ENCODE measurements at regions not wholly inside any gene's neighbourhood (a gene's known extent, or its start where the extent isn't known, plus 50 kb on each side); places are given as distances from the start of the nearest gene placed in this dataset.

DNA sequence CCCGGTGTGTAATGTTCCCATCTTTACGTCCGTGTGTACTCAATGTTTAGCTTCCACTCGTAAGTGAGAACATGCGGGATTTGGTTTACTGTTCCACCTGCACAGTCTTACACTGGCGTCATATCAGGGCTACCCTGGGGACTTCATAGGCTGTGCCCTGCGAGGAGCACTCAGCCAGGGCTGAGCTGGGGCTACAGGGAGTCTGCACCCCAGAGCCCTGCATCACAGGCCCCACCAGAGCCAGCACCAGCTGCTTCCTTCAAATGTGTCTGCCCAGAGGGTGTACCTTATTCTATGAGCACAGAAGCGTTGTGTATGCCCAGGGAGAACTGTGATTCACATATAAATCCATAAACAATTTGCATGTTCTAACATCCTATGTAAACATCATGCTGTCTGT is 277.1 kb downstream of the TCERG1L start:
- no peaks in the 10 kb centered on the region for H3K4me1 ChIP-seq (ENCODE audit: control insufficient read depth, extremely low read depth, insufficient read depth, low read length)
- H3K27ac ChIP-seq (ENCODE audit: control insufficient read depth, insufficient read depth, low read length), result no peak overlapping the region
- H3K27me3 ChIP-seq (ENCODE audit: control insufficient read depth, extremely low read depth, insufficient read depth, low read length), result no peaks in the 10 kb centered on the region
- no peaks in the 10 kb centered on the region for H3K79me2 ChIP-seq (ENCODE audit: control insufficient read depth, insufficient read depth, low read length)
- DNase-seq (ENCODE audit: low read depth, low spot score), result no peak
- H3K9me3 ChIP-seq (ENCODE audit: control insufficient read depth, low read depth, low read length), result peaks cover 7% of the 10 kb centered on the region
- H2AFZ ChIP-seq (ENCODE audit: control insufficient read depth, low read length), result no peak overlapping the region
- no peaks in the 10 kb centered on the region for H3K36me3 ChIP-seq (ENCODE audit: control insufficient read depth in 2 of 2, extremely low read depth in 1 of 2, insufficient read depth in 2 of 2, low read length in 2 of 2)
- H3K4me3 ChIP-seq (ENCODE audit: control insufficient read depth in 2 of 3, extremely low read depth in 1 of 3, insufficient read depth in 2 of 3, low read depth in 1 of 3, low read length in 3 of 3), result no peak overlapping the region
- dilution Hi-C loops (cut with MboI; ENCODE audit: extremely low pct_ligation_motif_present, low sequenced_read_pairs), result no loop called here
- no peak overlapping the region for H3K4me2 ChIP-seq (ENCODE audit: control insufficient read depth, extremely low read depth, insufficient read depth, low read depth, low read length)
- H3K9ac ChIP-seq (ENCODE audit: control insufficient read depth, extremely low read depth, insufficient read depth, low read length), result no peak overlapping the region
- no peak for FAIRE-seq
- no peaks in the 10 kb centered on the region for H3K9me1 ChIP-seq (ENCODE audit: control insufficient read depth, extremely low read depth, insufficient read depth, low read length)
- TF ChIP-seq, protein P1, sequence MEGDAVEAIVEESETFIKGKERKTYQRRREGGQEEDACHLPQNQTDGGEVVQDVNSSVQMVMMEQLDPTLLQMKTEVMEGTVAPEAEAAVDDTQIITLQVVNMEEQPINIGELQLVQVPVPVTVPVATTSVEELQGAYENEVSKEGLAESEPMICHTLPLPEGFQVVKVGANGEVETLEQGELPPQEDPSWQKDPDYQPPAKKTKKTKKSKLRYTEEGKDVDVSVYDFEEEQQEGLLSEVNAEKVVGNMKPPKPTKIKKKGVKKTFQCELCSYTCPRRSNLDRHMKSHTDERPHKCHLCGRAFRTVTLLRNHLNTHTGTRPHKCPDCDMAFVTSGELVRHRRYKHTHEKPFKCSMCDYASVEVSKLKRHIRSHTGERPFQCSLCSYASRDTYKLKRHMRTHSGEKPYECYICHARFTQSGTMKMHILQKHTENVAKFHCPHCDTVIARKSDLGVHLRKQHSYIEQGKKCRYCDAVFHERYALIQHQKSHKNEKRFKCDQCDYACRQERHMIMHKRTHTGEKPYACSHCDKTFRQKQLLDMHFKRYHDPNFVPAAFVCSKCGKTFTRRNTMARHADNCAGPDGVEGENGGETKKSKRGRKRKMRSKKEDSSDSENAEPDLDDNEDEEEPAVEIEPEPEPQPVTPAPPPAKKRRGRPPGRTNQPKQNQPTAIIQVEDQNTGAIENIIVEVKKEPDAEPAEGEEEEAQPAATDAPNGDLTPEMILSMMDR (optimal IDR thresholded peaks at IDR 0.05 in 1 of 3, IDR thresholded peaks at IDR 0.05 in 1 of 3, conservative IDR thresholded peaks at IDR 0.05 in 1 of 3; ENCODE audit: extremely low read depth in 1 of 3, insufficient read depth in 2 of 3, low read length in 3 of 3), result no peak
- TF ChIP-seq EZH2 (IDR thresholded peaks at IDR 0.05; ENCODE audit: low read length), result no peak
- H4K20me1 ChIP-seq (ENCODE audit: control insufficient read depth, extremely low read depth, insufficient read depth, low read length), result no peaks in the 10 kb centered on the region

DNA sequence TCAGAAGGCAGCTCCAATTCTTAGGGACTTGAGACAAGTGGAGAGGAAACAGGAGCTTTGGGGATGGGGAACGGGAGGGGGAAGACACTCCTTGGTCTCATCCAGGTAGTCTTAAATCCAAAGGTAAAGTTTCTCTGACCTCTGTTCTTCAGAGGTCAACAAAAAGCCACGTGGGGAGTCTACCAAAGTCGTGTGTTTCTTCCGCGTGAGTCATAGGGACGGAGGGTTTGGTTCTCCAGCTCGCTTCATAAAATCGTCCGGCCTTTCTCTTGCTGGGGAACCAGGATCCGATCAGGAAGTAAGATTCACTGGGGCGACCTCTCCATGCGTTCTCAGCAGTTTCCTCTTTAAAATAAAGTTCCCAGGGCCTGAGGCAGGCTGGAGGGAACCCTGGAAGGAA is 275.7 kb downstream of the TCERG1L start:
- TF ChIP-seq, protein P1 (optimal IDR thresholded peaks at IDR 0.05 in 1 of 3, IDR thresholded peaks at IDR 0.05 in 1 of 3, conservative IDR thresholded peaks at IDR 0.05 in 1 of 3; ENCODE audit: extremely low read depth in 1 of 3, insufficient read depth in 2 of 3, low read length in 3 of 3), result no peak
- TF ChIP-seq EZH2 (IDR thresholded peaks at IDR 0.05; ENCODE audit: low read length), result no peak
- Histone ChIP-seq H3K27ac (ENCODE audit: control insufficient read depth, insufficient read depth, low read length) (no peak overlapping the region), H3K9me3 (ENCODE audit: control insufficient read depth, low read depth, low read length) (peaks cover 7% of the 10 kb centered on the region), H3K4me1 (ENCODE audit: control insufficient read depth, extremely low read depth, insufficient read depth, low read length) (no peaks in the 10 kb centered on the region), H3K4me3 (ENCODE audit: control insufficient read depth in 2 of 3, extremely low read depth in 1 of 3, insufficient read depth in 2 of 3, low read depth in 1 of 3, low read length in 3 of 3) (no peak overlapping the region), H3K9ac (ENCODE audit: control insufficient read depth, extremely low read depth, insufficient read depth, low read length) (no peak overlapping the region), H4K20me1 (ENCODE audit: control insufficient read depth, extremely low read depth, insufficient read depth, low read length) (no peaks in the 10 kb centered on the region), H3K4me2 (ENCODE audit: control insufficient read depth, extremely low read depth, insufficient read depth, low read depth, low read length) (no peak overlapping the region), H3K79me2 (ENCODE audit: control insufficient read depth, insufficient read depth, low read length) (no peaks in the 10 kb centered on the region), H3K36me3 (ENCODE audit: control insufficient read depth in 2 of 2, extremely low read depth in 1 of 2, insufficient read depth in 2 of 2, low read length in 2 of 2) (no peaks in the 10 kb centered on the region), H3K27me3 (ENCODE audit: control insufficient read depth, extremely low read depth, insufficient read depth, low read length) (no peaks in the 10 kb centered on the region), H2AFZ (ENCODE audit: control insufficient read depth, low read length) (no peak overlapping the region), H3K9me1 (ENCODE audit: control insufficient read depth, extremely low read depth, insufficient read depth, low read length) (no peaks in the 10 kb centered on the region)
- dilution Hi-C loops (cut with MboI; ENCODE audit: extremely low pct_ligation_motif_present, low sequenced_read_pairs), result no loop called here
- no peak for DNase-seq (ENCODE audit: low read depth, low spot score)
- no peak for FAIRE-seq
